ENCODE measurements at regions not wholly inside any gene's neighbourhood (a gene's known extent, or its start where the extent isn't known, plus 50 kb on each side); places are given as distances from the start of the nearest gene placed in this dataset.
"Not testable (repeated sequence)": the region's sequence is repeated elsewhere in the genome, so short reads cannot be mapped to it uniquely, and the experiment has no call there.

- intact Hi-C loops (cut with micrococcal nuclease), result no loop called here
- Mint-ChIP-seq H3K4me1 (ENCODE audit: low read depth) (no peaks in the 10 kb centered on the region), H3K9me3 (no peaks in the 10 kb centered on the region)
Measured at GRCh38 chr12:46711756-46712155, 114.0 kb downstream of the SLC38A4 start.

GRCh38 chr12:46710125-46710743 is 115.6 kb downstream of the SLC38A4 start:
- intact Hi-C loops (cut with micrococcal nuclease), result no loop called here
- Mint-ChIP-seq H3K9me3 (no peaks in the 10 kb centered on the region), H3K27ac (no peak overlapping the region), H3K27me3 (ENCODE audit: low read depth) (peaks cover 2% of the 10 kb centered on the region), H3K36me3 (ENCODE audit: low read depth) (no peaks in the 10 kb centered on the region), H3K4me3 (ENCODE audit: low read depth) (no peak overlapping the region), H3K4me1 (ENCODE audit: low read depth) (no peaks in the 10 kb centered on the region)
- DNase-seq (ENCODE audit: low spot score), result no peak

More at GRCh38 chr12:46711756-46712155, 114.0 kb downstream of the SLC38A4 start:
- H3K36me3 Mint-ChIP-seq (ENCODE audit: low read depth), result no peaks in the 10 kb centered on the region
- no peak for DNase-seq (ENCODE audit: low spot score)
- no peak overlapping the region for H3K27ac Mint-ChIP-seq
- H3K27me3 Mint-ChIP-seq (ENCODE audit: low read depth), result peaks cover 2% of the 10 kb centered on the region
- no peak overlapping the region for H3K4me3 Mint-ChIP-seq (ENCODE audit: low read depth)

- no peak for DNase-seq (ENCODE audit: low spot score)
- Mint-ChIP-seq H3K27me3 (ENCODE audit: low read depth) (peaks cover 3% of the 10 kb centered on the region), H3K4me1 (ENCODE audit: low read depth) (no peaks in the 10 kb centered on the region), H3K27ac (no peak overlapping the region), H3K9me3 (peaks cover 11% of the 10 kb centered on the region), H3K4me3 (ENCODE audit: low read depth) (no peak overlapping the region), H3K36me3 (ENCODE audit: low read depth) (no peaks in the 10 kb centered on the region)
- intact Hi-C loops (cut with micrococcal nuclease), result no loop called here
Measured at GRCh38 chr12:46702581-46703344, 123.0 kb downstream of the SLC38A4 start.

GRCh38 chr12:46701356-46701755 is 124.4 kb downstream of the SLC38A4 start:
- no peak overlapping the region for H3K27ac Mint-ChIP-seq
- H3K27me3 Mint-ChIP-seq (ENCODE audit: low read depth), result peaks cover 3% of the 10 kb centered on the region
- peaks cover 12% of the 10 kb centered on the region for H3K9me3 Mint-ChIP-seq
- no peak for DNase-seq (ENCODE audit: low spot score)
- H3K36me3 Mint-ChIP-seq (ENCODE audit: low read depth), result no peaks in the 10 kb centered on the region
- no peak overlapping the region for H3K4me3 Mint-ChIP-seq (ENCODE audit: low read depth)
- H3K4me1 Mint-ChIP-seq (ENCODE audit: low read depth), result no peaks in the 10 kb centered on the region
- intact Hi-C loops (cut with micrococcal nuclease), result no loop called here

GRCh38 chr12:46699986-46700385 is 125.8 kb downstream of the SLC38A4 start:
- H3K27ac Mint-ChIP-seq, result no peak overlapping the region
- no peak for DNase-seq (ENCODE audit: low spot score)
- H3K36me3 Mint-ChIP-seq (ENCODE audit: low read depth), result no peaks in the 10 kb centered on the region
- no peaks in the 10 kb centered on the region for H3K4me1 Mint-ChIP-seq (ENCODE audit: low read depth)
- peaks cover 12% of the 10 kb centered on the region for H3K9me3 Mint-ChIP-seq
- intact Hi-C loops (cut with micrococcal nuclease), result no loop called here
- H3K4me3 Mint-ChIP-seq (ENCODE audit: low read depth), result no peak overlapping the region
- peaks cover 3% of the 10 kb centered on the region for H3K27me3 Mint-ChIP-seq (ENCODE audit: low read depth)

- no peaks in the 10 kb centered on the region for H3K36me3 Mint-ChIP-seq (ENCODE audit: low read depth)
- H3K4me1 Mint-ChIP-seq (ENCODE audit: low read depth), result no peaks in the 10 kb centered on the region
- H3K27me3 Mint-ChIP-seq (ENCODE audit: low read depth), result peaks cover 3% of the 10 kb centered on the region
- H3K4me3 Mint-ChIP-seq (ENCODE audit: low read depth), result no peak overlapping the region
- H3K9me3 Mint-ChIP-seq, result peaks cover 4% of the 10 kb centered on the region
- DNase-seq (ENCODE audit: low spot score), result no peak
- intact Hi-C loops (cut with micrococcal nuclease), result no loop called here
- no peak overlapping the region for H3K27ac Mint-ChIP-seq
Measured at GRCh38 chr12:46698003-46698402, 127.8 kb downstream of the SLC38A4 start.

- H3K9me3 Mint-ChIP-seq, result peaks cover 7% of the 10 kb centered on the region
- no peaks in the 10 kb centered on the region for H3K4me1 Mint-ChIP-seq (ENCODE audit: low read depth)
- intact Hi-C loops (cut with micrococcal nuclease), result no loop called here
- H3K27ac Mint-ChIP-seq, result no peak overlapping the region
- H3K27me3 Mint-ChIP-seq (ENCODE audit: low read depth), result peaks cover 1% of the 10 kb centered on the region
- H3K36me3 Mint-ChIP-seq (ENCODE audit: low read depth), result no peaks in the 10 kb centered on the region
- no peak overlapping the region for H3K4me3 Mint-ChIP-seq (ENCODE audit: low read depth)
- DNase-seq (ENCODE audit: low spot score), result no peak
Measured at GRCh38 chr12:46693518-46693917, 132.3 kb downstream of the SLC38A4 start.

GRCh38 chr12:46693034-46693433 is 132.8 kb downstream of the SLC38A4 start:
- H3K27ac Mint-ChIP-seq, result no peak overlapping the region
- H3K4me3 Mint-ChIP-seq (ENCODE audit: low read depth), result no peak overlapping the region
- no peaks in the 10 kb centered on the region for H3K36me3 Mint-ChIP-seq (ENCODE audit: low read depth)
- H3K4me1 Mint-ChIP-seq (ENCODE audit: low read depth), result no peaks in the 10 kb centered on the region
- no peak for DNase-seq (ENCODE audit: low spot score)
- H3K27me3 Mint-ChIP-seq (ENCODE audit: low read depth), result peaks cover 1% of the 10 kb centered on the region
- intact Hi-C loops (cut with micrococcal nuclease), result no loop called here
- H3K9me3 Mint-ChIP-seq, result peaks cover 7% of the 10 kb centered on the region

- intact Hi-C loops (cut with micrococcal nuclease), result no loop called here
- Mint-ChIP-seq H3K27me3 (ENCODE audit: low read depth) (peaks cover 1% of the 10 kb centered on the region), H3K27ac (no peak overlapping the region), H3K4me3 (ENCODE audit: low read depth) (no peak overlapping the region), H3K9me3 (peaks cover 3% of the 10 kb centered on the region), H3K36me3 (ENCODE audit: low read depth) (no peaks in the 10 kb centered on the region), H3K4me1 (ENCODE audit: low read depth) (no peaks in the 10 kb centered on the region)
- DNase-seq (ENCODE audit: low spot score), result no peak
Measured at GRCh38 chr12:46692606-46693005, 133.2 kb downstream of the SLC38A4 start.

GRCh38 chr12:46686267-46686942 is 139.4 kb downstream of the SLC38A4 start:
- Mint-ChIP-seq H3K4me1 (ENCODE audit: low read depth) (no peaks in the 10 kb centered on the region), H3K36me3 (ENCODE audit: low read depth) (no peaks in the 10 kb centered on the region), H3K4me3 (ENCODE audit: low read depth) (no peak overlapping the region), H3K27ac (no peak overlapping the region), H3K9me3 (peaks cover 13% of the 10 kb centered on the region), H3K27me3 (ENCODE audit: low read depth) (peaks cover 1% of the 10 kb centered on the region)
- intact Hi-C loops (cut with micrococcal nuclease), result no loop called here
- DNase-seq (ENCODE audit: low spot score), result no peak

- H3K27ac Mint-ChIP-seq; DNase-seq (ENCODE audit: low spot score); H3K27me3 Mint-ChIP-seq (ENCODE audit: low read depth); H3K36me3 Mint-ChIP-seq (ENCODE audit: low read depth); H3K4me3 Mint-ChIP-seq (ENCODE audit: low read depth); H3K4me1 Mint-ChIP-seq (ENCODE audit: low read depth); intact Hi-C loops (cut with micrococcal nuclease): not testable (repeated sequence)
- H3K9me3 Mint-ChIP-seq, result peaks cover 10% of the 10 kb centered on the region
Measured at GRCh38 chr12:46684243-46684642, 141.6 kb downstream of the SLC38A4 start.

GRCh38 chr12:46682148-46682547 is 143.6 kb downstream of the SLC38A4 start:
- peaks cover 10% of the 10 kb centered on the region for H3K9me3 Mint-ChIP-seq
- H3K27ac Mint-ChIP-seq, result no peak overlapping the region
- H3K36me3 Mint-ChIP-seq (ENCODE audit: low read depth), result no peaks in the 10 kb centered on the region
- peaks cover 2% of the 10 kb centered on the region for H3K27me3 Mint-ChIP-seq (ENCODE audit: low read depth)
- intact Hi-C loops (cut with micrococcal nuclease), result no loop called here
- no peak for DNase-seq (ENCODE audit: low spot score)
- H3K4me1 Mint-ChIP-seq (ENCODE audit: low read depth), result peaks cover 3% of the 10 kb centered on the region
- no peak overlapping the region for H3K4me3 Mint-ChIP-seq (ENCODE audit: low read depth)

- peaks cover 13% of the 10 kb centered on the region for H3K4me1 Mint-ChIP-seq (ENCODE audit: low read depth)
- H3K27me3 Mint-ChIP-seq (ENCODE audit: low read depth), result peaks cover 2% of the 10 kb centered on the region
- no peaks in the 10 kb centered on the region for H3K36me3 Mint-ChIP-seq (ENCODE audit: low read depth)
- intact Hi-C loops (cut with micrococcal nuclease), result no loop called here
- H3K27ac Mint-ChIP-seq, result no peak overlapping the region
- no peak for DNase-seq (ENCODE audit: low spot score)
- H3K9me3 Mint-ChIP-seq, result peaks cover 10% of the 10 kb centered on the region
- no peak overlapping the region for H3K4me3 Mint-ChIP-seq (ENCODE audit: low read depth)
Measured at GRCh38 chr12:46680506-46680905, 145.3 kb downstream of the SLC38A4 start.

All from activated T-helper 2 cell treated with anti-CD3 and anti-CD28 coated beads, Interferon-gamma antibody, Interleukin-2, Interleukin-4, amounts not matched to agents 10 μg/mL and 5 μg/mL and 100 μg/mL, durations not matched to agents 14 hours and 24 hours and 36 hours (primary cell).